GM18861 (cell line): ENCODE measurements at regions not wholly inside any gene's neighbourhood (a gene's known extent, or its start where the extent isn't known, plus 50 kb on each side); places are given as distances from the start of the nearest gene placed in this dataset.

Experiments
- ATAC-seq: cut with Tn5 transposase; IDR thresholded peaks from one replicate; pipeline ENCODE4 v1.9.1; 2021; ENCODE audit not compliant: unreplicated experiment

- ATAC-seq: no peak
Measured at GRCh38 chr7:85529201-85529600, 342.3 kb upstream of the SEMA3D start.

- no peak for ATAC-seq
Measured at GRCh38 chr7:85528581-85528980, 341.7 kb upstream of the SEMA3D start.

GRCh38 chr7:85525676-85526075 is 338.8 kb upstream of the SEMA3D start:
- ATAC-seq: no peak

GRCh38 chr7:85522070-85522469 is 335.2 kb upstream of the SEMA3D start:
- no peak for ATAC-seq

- ATAC-seq: no peak
Measured at GRCh38 chr7:85521108-85521694, 334.3 kb upstream of the SEMA3D start.

GRCh38 chr7:85520175-85520574 is 333.3 kb upstream of the SEMA3D start:
- ATAC-seq: no peak

GRCh38 chr7:85516675-85517074 is 329.8 kb upstream of the SEMA3D start:
- no peak for ATAC-seq

GRCh38 chr7:85512790-85513189 is 325.9 kb upstream of the SEMA3D start:
- no peak for ATAC-seq

- ATAC-seq: no peak
Measured at GRCh38 chr7:85510287-85510686, 323.4 kb upstream of the SEMA3D start.

GRCh38 chr7:85509476-85509875 is 322.6 kb upstream of the SEMA3D start:
- no peak for ATAC-seq

- ATAC-seq: no peak
Measured at GRCh38 chr7:85508642-85509410, 322.0 kb upstream of the SEMA3D start.

- no peak for ATAC-seq
Measured at GRCh38 chr7:85498031-85498430, 311.2 kb upstream of the SEMA3D start.

GRCh38 chr7:85489498-85489897 is 302.6 kb upstream of the SEMA3D start:
- no peak for ATAC-seq

GRCh38 chr7:85488406-85488805 is 301.6 kb upstream of the SEMA3D start:
- no peak for ATAC-seq

- ATAC-seq: no peak
Measured at GRCh38 chr7:85483177-85483576, 296.3 kb upstream of the SEMA3D start.

- ATAC-seq: no peak
Measured at GRCh38 chr7:85480666-85481065, 293.8 kb upstream of the SEMA3D start.

- ATAC-seq: no peak
Measured at GRCh38 chr7:85479918-85480643, 293.2 kb upstream of the SEMA3D start.

GRCh38 chr7:85478530-85478929 is 291.7 kb upstream of the SEMA3D start:
- no peak for ATAC-seq

GRCh38 chr7:85475476-85475875 is 288.6 kb upstream of the SEMA3D start:
- no peak for ATAC-seq

GRCh38 chr7:85475071-85475470 is 288.2 kb upstream of the SEMA3D start:
- no peak for ATAC-seq

- ATAC-seq: peak; percentile 78
Measured at GRCh38 chr7:85474234-85474633, 287.4 kb upstream of the SEMA3D start.

- ATAC-seq: peak; percentile 32
Measured at GRCh38 chr7:85471740-85472139, 284.9 kb upstream of the SEMA3D start.
